GM21619 (cell line): ENCODE measurements at regions not wholly inside any gene's neighbourhood (a gene's known extent, or its start where the extent isn't known, plus 50 kb on each side); places are given as distances from the start of the nearest gene placed in this dataset.
"Not testable (repeated sequence)": the region's sequence is repeated elsewhere in the genome, so short reads cannot be mapped to it uniquely, and the experiment has no call there.

Experiments
- ATAC-seq: cut with Tn5 transposase; IDR thresholded peaks from one replicate; pipeline ENCODE4 v1.9.1; 2021; ENCODE audit not compliant: unreplicated experiment

DNA sequence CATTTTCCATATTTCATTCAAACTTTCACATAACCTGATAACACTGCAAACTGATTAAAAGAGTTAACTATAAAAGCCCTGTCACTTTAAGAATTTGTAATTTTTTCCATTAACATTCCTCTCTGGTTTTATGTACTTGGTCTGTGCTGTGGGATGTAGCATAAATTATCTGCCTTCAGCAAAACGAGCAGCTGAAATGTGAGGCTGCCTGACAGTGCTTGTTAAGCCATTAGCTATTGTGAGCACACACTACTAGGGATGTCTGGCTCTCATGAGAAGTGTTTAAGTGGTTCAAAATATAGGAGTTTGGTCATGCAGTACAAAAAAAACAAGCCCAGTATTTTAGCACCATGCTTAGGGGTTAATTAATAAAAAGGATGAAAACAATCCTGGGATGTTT lies 63.0 kb downstream of the HOXA1 start:
- ATAC-seq = no peak

DNA sequence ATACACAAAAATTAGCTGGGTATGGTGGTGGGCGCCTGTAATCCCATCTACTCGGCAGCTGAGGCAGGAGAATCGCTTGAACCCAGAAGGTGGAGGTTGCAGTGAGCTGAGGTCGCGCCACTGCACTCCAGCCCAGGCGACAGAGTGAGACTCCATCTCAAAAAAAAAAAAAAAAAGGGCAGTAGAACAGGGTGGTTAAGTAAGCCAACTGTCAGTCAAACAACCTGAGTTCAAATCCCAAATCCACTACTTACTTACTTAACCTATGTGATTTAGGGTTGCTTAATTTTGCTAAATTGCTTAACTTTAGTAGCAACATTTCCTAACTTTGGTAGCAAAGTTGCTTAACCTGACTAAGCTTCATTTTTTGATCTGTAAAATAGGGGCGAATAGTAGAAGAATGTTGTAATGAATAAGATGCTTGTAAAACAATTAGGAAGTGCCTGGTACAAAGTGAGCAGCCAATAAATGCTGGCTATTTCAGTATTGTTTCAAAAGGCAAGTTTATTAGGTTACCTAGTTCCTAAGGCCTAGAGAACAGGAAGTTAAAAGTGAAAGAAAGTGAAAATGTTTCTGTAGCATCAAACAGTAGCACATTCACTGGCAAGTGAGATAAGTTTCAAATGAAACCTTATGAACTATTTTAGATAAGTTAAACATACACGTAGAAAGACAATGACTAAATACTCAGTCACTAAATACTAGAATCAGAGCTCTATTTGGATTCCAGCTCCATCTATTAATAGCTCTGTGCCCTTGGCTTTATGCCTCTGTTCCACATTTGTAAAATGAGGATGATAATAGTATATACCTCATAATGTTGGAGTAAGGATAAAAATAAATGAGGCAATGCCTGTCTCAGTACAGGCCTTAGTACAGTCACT lies 64.3 kb downstream of the HOXA1 start:
- peak; percentile 78 for ATAC-seq

DNA sequence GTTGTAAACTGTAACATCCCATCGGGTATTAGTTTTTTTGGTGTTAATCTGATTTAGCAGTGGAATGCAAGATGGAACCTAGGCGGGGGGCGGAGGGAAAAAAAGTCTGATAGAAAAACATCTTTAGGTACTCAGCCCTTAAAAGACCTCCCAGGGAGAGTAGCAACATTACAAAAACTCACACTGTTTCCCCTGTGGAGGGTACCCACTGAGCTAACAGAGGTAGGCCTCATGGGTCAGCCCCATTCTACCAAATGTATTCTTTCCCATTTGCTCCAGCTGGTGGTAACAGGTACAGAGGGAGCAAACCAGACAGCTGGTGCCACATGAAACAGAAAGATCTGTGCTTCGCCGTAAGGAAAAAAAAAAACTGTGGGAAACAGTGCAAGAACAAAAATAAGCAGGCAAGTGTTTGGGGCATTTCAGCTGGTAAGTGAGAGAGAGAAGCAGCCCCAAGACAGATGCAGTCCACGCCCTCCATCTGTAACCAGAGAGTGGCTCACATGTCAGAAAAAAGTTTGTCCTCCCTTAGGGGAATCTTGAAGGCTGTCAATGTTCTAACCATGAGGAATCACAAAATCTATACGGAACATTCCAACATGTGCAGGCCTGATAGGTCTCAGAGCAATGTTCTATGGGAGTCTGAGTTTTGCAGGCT lies 65.3 kb downstream of the HOXA1 start:
- ATAC-seq = no peak

DNA sequence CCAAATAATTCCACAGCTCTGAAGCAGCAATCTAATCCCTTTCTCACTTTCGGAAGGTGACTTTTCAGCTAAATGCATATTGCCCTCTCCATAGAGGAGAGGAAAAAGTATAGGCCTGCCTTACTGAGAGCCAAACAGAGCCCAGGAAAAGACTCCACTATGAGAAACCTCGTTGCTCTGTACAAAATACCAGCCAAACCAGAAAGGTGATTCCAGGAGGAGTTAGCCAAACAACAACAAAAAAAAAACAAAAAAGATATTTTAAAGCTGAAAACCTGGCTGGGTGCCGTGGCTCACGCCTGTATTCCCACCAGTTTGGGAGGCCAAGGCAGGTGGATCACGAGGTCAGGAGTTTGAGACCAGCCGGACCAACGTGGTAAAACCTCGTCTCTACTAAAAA lies 70.5 kb downstream of the HOXA1 start:
- no peak for ATAC-seq

DNA sequence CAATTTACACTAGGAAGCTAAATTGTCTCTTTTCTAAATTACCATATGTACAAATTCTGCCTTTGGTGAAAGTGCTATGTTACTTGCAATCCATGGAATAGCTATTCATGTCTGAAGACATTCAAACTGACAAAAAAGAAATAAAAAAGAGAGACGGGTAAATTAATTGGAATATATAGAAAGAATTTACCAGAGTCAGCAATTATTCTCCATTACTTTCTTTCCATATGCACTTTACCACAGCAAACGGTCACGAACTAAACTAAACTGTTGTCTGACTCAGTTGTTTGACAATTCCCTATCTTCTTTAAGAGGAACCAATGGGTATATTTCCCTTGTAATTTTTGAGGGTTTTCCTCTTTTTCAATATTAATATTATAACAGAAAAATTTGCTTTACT lies 85.7 kb downstream of the HOXA1 start:
- ATAC-seq = no peak

- ATAC-seq = no peak
Observed at GRCh38 chr7:27000496-27000895, 95.3 kb downstream of the HOXA1 start.

GRCh38 chr7:26998284-26998683 lies 97.5 kb downstream of the HOXA1 start:
- ATAC-seq = not testable (repeated sequence)

- no peak for ATAC-seq
Observed at GRCh38 chr7:26995666-26996065, 100.1 kb downstream of the HOXA1 start.

DNA sequence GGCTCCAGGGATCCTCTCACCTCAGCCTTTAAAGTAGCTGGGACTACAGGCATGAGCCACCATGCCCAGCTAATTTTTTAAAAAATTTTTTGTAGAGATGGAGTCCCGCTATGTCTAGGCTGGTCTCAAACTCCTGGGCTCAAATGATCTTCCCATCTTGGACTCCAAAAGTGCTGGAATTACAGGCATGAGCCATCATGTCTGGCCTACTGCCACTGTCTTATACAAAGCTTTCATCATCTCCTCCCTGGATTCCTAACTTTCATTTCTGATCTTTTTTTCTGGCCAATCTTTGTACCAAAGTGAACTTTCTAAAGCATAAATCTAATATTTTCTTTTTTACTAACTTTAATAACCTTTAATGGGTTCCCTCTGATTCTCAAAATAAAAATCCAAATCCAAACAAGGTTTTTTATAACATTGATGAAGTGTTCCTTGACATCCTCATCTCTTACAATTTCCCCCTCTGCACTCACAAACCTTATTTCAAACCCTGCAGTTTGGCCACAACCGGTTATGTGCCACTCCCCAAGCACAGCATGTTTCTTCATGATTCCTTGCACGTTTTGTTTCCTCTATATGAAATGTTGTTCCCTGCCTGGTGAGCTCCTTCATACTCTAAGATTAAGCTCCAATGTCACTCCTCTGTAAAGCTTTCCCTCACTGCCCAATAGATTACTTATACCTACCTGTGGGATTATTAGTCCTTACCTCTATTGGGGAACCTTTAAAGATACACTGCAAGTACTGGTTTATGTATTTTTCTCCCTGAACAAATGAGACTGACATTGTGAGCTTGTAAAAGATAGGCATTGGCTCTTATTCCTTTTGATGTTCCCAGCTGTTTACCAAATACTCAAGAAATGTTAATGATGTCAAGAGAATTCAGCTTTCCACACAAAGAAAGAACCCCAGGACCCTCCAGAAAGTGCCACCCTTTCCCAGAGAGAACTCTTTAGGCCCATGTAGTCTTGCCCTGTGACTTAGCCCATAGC lies 101.7 kb downstream of the HOXA1 start:
- no peak for ATAC-seq

DNA sequence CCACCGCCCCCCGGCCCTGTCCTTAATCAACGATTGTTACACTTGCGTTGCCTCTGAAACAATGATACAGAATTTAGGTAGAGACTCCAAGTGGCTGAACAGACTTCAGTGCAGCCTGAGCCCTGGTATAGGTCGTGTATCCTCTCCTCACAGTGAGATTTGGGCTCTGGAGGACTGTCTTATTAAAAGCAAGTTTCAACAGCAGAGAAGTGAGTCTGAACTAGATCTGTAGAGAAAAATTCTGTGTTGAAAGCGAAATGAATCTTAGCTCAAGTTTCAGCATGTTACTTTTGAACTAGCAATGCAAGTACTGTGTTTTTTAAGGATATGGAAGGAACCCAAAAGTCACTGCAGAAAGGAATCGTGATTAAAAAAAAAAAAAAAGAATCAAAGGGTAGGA lies 103.1 kb downstream of the HOXA1 start:
- no peak for ATAC-seq

DNA sequence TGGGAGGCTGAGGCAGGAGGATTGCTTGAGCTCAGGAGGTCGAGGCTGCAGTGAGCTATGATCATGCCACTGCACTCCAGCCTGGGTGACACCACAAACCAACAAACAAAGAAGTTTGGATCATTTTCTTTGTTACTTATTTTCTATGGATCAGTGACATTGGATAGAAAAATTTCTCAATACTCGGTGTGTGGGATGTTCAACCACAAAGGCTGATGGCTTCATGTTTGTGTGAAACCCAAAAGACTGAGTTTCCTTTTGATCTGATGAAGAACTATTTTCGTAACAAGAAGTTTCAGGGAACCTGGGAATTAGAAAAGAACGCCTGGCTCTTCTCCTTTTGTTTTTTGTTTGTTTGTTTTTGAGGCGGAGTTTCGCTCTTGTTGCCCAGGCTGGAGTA lies 104.0 kb downstream of the HOXA1 start:
- ATAC-seq = no peak

DNA sequence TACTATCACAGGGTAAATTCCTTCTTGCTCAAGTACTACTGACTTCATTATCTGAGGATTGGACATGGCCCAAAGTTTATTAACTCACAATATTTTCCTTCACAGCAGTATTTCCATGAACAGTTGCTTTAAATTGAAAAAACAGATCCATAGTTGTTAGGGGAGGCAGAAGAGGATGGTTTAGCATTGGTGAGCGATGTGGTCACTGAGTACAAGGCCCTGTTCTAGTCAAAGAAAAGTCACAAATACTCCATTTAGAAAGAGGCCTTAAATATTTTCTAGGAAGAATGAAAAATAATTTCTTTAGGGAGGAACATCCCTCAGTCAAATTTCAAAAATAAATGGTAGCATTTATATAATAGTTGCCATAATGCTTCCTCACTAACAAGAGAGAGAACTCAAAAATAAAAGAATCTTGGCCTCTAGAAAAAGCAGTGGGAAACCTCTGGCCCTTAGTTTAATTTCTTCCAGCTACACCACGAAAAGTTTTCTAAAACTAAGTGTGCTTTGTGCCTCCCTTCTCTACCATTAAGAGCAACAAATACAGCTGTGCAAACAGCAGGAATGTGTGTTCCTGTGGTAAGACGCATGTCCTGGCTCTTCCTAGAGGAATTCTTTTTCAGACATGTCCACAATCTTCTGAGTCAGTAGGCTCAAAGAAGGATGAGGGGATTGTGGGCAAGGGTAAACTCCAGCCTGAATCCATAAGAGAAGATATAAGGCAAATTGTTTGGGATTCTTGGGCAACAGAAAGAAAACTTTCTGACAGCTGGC lies 105.7 kb downstream of the HOXA1 start:
- no peak for ATAC-seq

DNA sequence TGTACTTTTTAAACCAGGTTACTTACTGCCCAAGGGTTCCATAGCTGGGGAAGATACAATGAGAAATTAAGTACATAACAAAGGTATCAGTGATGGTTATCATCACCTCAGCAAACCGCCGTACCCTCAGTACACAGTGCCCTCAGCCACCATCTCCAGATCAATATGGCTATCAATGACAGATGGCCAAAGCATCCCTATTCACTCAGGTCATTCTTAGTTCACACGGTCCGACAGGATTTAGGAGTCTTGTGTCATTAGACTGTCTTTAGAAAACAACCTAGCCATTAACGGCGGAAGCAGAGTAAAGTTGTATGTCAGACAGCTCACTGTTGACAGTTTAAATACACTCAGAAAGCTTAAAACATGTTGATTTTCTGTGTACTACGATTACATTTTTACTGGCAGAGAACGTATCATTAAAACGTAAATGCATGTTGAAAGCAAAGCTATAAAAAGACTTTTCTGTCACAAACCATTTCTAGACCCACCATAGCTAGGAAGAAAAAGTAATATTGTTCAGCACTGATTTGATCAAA lies 106.9 kb downstream of the HOXA1 start:
- ATAC-seq = no peak

DNA sequence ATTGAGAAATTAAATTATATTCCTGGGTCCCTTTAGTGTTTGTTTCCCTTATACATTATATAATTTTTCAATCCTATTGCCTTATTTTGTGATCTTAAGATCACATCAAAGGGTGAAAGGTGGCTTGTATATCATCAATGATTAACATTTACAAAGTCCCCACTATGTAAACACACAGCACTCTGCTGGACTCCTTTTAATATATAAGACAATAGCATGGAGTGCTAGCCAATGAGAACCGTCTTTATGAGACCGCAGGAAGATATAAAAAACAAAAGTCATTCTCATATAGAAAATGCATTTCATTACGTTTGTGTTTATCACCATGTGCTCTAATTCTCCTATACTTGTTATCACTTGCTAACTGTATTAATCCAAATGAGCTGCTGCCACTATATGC lies 108.5 kb downstream of the HOXA1 start:
- no peak for ATAC-seq

- no peak for ATAC-seq
Observed at GRCh38 chr7:26978146-26978545, 113.8 kb upstream of the SKAP2 start.

DNA sequence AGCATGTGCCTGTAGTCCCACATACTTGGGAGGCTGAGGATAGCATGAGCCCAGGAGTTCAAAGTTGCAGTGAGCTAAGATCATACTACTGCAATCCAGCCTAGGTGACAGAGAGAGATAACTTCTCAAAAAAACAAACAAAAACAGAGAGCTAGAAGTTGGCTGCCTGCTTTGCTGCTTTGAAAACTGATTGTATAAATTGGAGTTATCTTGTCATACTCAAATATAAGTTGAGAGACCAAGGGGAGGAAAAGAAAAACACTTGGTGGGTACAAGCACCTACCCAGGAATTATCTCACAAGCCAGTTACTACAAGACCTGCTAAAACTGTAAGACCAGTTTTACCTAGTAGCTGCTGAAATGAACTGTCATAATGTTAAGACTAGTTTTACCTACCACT lies 112.5 kb upstream of the SKAP2 start:
- ATAC-seq = no peak

DNA sequence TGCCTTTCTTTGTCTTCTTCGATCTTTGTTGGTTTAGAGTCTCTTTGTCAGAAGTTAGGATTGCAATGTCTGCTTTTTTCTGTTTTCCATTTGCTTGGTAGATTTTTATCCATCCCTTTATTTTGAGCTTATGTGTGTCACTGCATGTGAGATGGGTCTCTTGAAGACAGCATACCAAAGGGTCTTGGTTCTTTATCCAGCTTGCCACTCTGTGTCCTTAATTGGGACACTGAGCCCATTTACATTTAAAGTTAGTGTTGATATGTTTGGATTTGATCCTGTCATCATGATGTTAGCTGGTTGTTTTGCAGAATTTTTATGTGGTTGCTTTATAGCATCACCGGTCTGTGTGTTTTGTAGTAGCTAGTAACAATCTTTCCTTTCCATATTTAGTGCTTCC lies 107.5 kb upstream of the SKAP2 start:
- ATAC-seq = not testable (repeated sequence)

- ATAC-seq = no peak
Observed at GRCh38 chr7:26965724-26966123, 101.3 kb upstream of the SKAP2 start.

DNA sequence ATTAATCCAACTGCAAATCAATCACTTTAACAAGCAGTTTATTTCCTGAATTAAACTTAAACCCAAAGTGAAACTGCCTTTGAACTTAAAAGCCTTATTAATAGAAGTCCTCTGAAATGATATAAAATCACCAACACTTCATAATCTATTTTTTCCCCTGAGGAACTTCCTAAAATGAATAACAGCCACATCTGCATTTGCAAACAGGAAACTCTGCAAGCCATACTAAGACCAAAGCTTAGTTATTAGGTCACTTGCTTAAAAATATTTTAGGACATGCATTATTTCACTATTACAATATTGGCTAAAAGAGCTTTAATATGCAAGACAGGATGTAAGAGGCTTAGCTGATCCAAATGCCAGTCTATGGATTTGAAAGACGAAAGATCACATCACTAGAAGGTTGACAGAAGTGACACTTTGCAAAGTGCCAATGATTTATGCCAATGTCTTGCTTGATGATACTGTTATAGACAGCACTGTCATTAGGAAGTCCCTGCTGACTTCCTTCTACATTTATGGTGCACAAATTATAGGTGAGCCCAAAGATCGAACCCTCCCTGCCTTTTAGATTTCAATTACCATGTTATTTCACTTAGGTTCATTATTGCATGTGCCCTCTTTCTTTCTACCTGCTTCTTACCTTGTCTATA lies 99.9 kb upstream of the SKAP2 start:
- no peak for ATAC-seq

DNA sequence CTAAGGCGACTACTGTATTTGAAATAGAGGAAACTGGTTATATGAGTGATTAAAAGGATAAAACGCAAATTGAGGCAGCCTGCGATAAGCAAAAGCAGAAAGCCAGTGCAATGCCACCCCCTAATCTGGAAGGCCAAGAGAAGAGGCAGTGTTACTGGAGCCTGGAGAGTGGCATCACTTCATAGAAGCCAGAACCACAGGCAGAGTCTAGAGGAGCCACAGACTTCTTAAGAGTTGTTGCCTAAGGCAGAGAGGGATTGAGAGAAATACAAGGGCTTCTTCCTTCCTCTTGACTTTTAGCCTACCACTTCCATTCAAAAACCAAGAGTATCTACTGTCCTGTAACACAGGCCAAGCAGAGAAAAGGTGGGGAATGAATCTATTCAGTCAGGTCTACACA lies 94.9 kb upstream of the SKAP2 start:
- no peak for ATAC-seq
